NCI-H446 treated with DMSO at 0.1 percent for 48 hours (cell line): ENCODE measurements at regions not wholly inside any gene's neighbourhood (a gene's known extent, or its start where the extent isn't known, plus 50 kb on each side); places are given as distances from the start of the nearest gene placed in this dataset.

Experiments
- DNase-seq: peaks from one replicate; lab custom pipeline; 2025; lab: John Stamatoyannopoulos, UW

- no peak for DNase-seq
These were observed 198.4 kb upstream of the SOX9 start for GRCh38 chr17:71922439-71922838.

GRCh38 chr17:71926746-71927398, 193.9 kb upstream of the SOX9 start:
- DNase-seq: peak; percentile 90

GRCh38 chr17:71933306-71933705, 187.5 kb upstream of the SOX9 start:
- DNase-seq: no peak

GRCh38 chr17:71934520-71934919, 186.3 kb upstream of the SOX9 start:
- no peak for DNase-seq

- DNase-seq: no peak
These were observed 185.5 kb upstream of the SOX9 start for GRCh38 chr17:71935341-71935740.

DNA sequence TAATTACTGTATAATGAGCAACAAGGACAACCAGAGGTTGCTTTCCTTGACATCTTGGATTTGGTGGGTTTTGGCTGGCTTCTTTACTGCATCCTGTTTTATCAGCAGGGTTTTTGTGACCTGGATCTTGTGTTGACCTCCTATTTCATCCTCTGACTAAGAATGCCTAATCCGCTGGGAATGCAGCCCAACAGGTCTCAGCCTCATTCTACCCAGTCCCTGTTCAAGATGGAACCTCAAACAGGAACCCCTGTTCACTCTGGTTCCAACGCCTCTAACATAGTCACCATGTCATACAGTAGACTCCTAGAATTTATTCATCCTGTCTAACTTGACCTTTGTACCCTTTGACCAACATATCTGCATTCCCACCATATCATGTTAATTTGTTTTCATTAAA, 183.8 kb upstream of the SOX9 start:
- no peak for DNase-seq

DNA sequence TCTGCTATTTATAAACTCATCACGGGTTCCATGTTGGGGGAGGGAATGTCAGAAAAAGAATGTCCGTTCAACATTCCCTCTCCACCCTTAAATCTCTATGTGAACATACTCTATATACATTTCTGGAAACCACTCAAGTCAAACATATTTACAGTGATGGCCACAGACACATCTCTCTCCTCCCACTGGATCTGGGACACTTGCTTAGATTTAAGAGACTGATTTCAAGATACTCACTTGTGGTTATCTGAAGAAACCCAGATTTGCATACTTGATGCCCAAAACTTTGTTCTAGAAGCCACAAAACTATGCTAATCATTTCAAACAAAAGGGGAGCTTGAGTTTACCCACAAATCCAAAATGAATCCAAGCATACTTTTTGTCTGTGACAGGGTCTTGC, 182.9 kb upstream of the SOX9 start:
- DNase-seq: no peak

DNA sequence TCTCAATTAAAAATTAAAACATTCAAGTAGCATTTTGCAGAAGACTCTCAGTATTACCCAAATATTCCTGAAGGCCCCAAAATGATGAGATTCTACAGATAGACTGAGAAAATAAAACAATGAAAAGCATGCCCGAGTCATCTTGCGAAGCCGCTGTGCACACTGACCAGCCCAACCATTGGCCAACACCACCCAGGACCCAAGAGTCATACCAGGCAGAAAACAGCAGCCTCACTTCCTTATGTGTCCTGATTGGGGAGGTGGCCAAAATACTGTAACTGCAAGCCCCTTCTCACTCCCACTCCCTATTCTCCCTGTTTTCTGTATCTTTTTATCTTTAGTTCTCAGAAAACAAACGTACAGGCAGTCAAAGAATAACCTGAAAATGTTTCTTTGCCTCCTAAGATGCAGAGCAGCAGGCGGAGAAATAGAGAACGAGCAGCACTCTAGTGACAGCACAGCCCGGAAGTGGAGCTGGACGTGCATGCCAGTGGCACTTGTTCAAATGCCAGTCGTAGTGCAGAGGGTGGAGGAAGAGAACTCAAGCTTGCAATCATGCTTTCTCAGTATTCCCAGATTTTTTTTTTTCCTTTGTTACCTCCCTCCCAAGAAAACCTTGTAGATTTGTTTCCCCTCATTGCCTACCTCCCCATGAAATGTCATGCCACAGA, 182.3 kb upstream of the SOX9 start:
- DNase-seq: no peak

DNA sequence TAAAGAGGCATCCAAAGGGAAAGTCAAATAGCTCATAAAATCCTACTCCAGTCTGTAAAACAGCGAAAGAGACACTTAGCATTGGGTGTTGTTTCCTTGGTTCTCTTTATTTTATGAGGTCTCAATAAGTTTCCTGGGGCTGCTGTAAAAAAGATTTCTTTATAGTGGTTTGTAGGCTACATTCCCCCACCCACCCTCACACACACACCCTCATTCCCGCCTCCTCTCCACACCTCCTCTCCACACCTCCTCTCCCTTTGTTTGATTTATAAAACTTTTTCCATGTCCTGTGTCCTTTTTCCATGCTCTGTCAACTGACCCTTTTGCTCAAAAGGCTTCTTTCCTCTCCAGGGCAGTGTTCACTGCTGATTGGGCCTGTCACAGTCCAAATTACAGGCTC, 178.9 kb upstream of the SOX9 start:
- no peak for DNase-seq

- DNase-seq: no peak
These were observed 178.2 kb upstream of the SOX9 start for GRCh38 chr17:71942626-71943025.

- DNase-seq: no peak
These were observed 172.0 kb upstream of the SOX9 start for GRCh38 chr17:71948703-71949422.

DNA sequence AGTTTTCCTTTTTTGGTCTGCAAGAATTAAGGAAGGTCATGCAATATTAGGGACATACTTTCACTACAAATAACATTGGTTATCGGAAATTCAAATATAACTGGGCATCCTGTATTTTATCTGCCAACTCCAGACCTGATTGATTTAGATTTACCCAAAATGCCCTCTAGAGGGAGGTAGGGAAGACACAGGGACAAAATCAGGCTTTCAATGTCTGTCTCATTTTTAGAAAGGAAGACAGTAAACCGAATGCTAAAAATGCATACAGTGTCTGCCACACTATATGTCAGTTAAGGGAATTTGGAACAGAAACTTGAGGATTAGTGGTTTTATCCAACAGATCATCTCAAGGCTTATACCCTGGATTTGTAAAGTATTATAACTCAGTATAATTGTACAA, 161.7 kb upstream of the SOX9 start:
- no peak for DNase-seq

DNA sequence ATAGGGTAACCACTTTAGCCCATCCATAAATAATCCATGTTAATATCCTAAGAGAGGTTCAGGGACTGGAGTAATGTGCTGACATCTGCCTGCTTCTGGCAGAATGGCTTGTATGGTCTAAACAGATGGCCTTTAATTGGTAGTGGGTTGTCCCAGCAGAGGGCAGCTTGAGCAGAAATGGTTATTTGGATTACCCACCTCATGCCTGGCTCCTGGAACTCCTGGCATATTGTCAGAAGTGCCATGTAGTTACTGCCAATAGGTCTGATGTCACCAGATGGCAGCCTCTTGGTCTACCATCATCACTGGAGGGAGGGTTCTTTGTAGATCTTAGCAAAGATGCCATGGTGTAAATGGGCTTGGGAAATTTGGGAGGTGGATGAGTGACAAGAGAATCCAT, 157.5 kb upstream of the SOX9 start:
- DNase-seq: peak; percentile 99

GRCh38 chr17:71963791-71964190, 157.0 kb upstream of the SOX9 start:
- no peak for DNase-seq

GRCh38 chr17:71964559-71964958, 156.3 kb upstream of the SOX9 start:
- DNase-seq: no peak

DNA sequence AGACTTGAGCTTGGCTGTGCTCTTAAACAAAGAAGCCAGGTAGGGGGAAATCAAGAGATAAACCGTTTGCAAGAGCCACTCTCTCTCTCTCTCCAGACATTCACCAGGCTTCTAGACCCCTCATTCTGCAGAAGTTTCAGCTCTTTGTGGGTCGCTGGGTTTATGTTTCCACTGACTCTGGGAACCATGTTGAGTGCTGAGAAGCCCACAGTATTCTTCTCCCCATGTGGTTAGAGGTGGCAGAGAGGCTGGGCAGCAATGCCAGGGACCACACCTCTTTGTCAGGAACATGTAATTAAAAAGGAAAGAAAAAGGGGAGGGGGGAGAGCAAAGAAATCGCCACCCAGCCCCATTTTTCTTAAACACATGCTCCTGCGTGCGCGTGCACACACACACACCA, 154.8 kb upstream of the SOX9 start:
- no peak for DNase-seq

DNA sequence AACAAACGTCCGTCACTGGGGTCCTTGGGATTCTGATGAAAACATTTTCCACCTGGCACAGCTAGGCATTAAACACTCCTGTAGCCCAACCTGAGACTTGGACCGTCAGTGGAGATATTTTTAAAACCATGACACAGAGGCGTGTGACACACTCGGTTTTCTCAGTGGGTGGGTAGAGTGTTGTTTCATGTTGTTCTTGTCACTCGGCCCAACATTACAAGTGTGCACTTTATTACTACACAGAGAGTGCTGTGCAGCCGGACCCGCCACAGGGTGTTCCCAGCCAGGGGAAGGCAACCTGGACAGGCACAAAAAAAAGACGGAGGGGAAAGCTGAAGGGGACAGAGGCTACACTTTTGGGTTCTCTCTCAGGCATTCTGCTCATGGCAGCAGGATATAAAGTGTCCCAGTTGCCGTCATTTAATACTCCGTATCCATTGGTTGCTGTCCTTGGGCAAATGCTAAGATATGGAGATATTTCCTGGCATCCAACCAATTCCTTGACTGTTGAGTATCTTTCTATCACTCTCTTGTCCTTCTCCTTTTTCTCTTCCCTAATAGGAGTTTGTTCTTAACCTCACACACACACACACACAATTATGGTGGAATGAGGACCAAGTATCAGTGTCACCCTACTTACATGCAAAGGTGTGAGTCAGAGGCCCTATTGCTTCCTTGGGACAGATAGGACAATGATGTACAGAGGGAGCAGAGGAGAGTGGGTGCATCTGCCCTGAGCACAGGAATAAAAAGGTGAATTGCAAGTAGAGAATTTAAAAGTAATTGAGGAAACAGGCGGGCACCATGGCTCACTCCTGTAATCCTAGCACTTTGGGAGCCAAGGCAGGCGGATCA, 154.1 kb upstream of the SOX9 start:
- DNase-seq: no peak

DNA sequence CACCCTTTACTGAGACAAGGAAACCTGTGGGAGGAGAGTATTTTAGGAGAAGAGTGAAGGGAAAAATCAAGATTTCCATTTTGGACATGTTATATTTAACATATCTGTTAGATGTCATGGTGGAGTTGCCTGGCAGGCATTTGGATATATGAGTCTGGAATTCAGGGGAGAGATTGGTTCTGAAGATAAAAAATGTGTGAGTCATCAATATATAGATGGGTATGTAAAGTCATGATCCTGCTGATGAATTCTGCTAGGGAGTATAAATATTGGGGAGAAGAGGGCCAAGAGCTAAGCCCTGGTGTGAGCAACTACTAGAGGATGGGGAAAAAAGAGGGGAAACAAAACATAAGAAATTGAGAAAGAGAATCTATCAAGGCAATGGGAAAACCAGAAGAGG, 151.3 kb upstream of the SOX9 start:
- no peak for DNase-seq

DNA sequence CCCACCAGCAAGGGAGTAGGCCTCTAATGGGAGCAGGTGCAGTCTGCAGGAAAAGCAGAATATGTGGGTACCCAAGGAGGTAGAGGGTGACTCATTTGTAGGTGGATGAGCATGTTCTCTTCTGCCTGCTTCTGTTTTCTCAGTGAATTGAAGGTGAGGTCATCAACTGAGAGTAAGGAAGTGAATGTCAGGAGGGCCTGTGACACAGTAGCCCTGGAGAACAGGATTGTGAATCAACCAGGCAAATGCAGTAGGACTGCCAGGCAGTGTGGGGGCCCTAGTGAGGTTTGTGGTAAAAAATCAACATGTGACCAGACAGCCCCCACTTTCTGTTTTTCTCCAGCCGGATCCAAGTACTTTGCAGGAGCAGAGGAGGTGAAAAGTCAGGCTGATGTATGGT, 150.5 kb upstream of the SOX9 start:
- no peak for DNase-seq

GRCh38 chr17:71974051-71974450, 146.8 kb upstream of the SOX9 start:
- no peak for DNase-seq

DNA sequence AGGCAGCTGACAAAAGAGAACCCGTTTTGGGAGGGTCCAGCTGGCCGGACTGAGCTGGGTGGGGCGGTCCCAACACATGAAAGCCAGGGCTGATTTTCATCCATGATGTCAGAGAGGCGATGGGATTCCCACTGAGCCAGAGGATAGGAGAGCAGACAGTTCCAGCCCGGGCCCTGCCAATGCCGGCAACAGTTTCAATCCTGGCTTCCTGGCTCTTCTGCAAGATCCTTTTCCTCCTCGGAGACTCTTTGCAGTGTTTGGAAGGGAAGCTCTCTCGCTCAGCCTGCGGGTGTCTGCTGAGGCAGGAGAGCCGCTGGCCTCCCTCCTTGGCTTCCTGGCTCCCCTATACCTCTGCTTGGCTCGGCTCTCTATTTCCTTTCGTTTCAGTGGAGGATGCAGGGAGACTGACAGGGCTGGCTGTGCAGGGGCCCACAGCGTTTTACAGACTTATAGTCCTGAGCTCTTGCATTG, 145.5 kb upstream of the SOX9 start:
- DNase-seq: peak; percentile 75

GRCh38 chr17:71976011-71976649, 144.7 kb upstream of the SOX9 start:
- DNase-seq: peak; percentile 92
